Erythroblast (primary cell): ENCODE measurements at regions not wholly inside any gene's neighbourhood (a gene's known extent, or its start where the extent isn't known, plus 50 kb on each side); places are given as distances from the start of the nearest gene placed in this dataset.

Source experiments
- DNase-seq, 2 experiments: peaks; one replicate each; lab custom pipeline; 2025; lab: John Stamatoyannopoulos, UW
- GATA1 ChIP-seq: IDR thresholded peaks from 2 replicates; pipeline ENCODE4 v1.6.1; 2011; ENCODE audit warnings: low read depth, mild to moderate bottlenecking, control low read depth, low read length, moderate library complexity
- POLR2A ChIP-seq: IDR thresholded peaks from 2 replicates; pipeline ENCODE4 v1.6.1; 2011; ENCODE audit warnings: mild to moderate bottlenecking, low read length

- no peak for DNase-seq
- TF ChIP-seq POLR2A = no peak
- no peak for TF ChIP-seq GATA1
Measured at GRCh38 chr2:234329202-234329960, 167.5 kb downstream of the ARL4C start.

- DNase-seq = no peak
- TF ChIP-seq POLR2A (no peak), GATA1 (no peak)
Measured at GRCh38 chr2:234328444-234328990, 168.4 kb downstream of the ARL4C start.

DNA sequence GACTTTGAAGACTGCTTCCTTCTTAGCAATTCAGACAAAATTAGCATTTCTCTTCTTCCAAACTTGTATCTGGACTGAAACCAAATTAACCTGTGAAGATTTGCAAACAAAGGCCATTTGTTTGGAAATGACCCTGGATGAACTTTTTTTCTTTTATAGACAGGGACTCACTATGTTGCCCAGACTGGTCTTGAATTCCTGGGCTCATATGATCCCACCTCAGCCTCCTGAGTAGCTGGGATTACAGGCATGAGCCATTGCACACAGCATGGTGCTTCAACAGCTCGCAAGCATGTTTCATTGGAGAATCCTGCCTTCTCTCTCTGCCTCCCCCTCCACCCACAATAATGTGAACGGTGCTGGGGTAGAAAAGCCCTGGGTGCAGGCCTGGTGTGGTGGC, 170.2 kb downstream of the ARL4C start:
- DNase-seq = no peak
- TF ChIP-seq POLR2A = no peak
- no peak for TF ChIP-seq GATA1

GRCh38 chr2:234324116-234324515, 172.8 kb downstream of the ARL4C start:
- DNase-seq = no peak
- TF ChIP-seq GATA1 (no peak), POLR2A (no peak)

DNA sequence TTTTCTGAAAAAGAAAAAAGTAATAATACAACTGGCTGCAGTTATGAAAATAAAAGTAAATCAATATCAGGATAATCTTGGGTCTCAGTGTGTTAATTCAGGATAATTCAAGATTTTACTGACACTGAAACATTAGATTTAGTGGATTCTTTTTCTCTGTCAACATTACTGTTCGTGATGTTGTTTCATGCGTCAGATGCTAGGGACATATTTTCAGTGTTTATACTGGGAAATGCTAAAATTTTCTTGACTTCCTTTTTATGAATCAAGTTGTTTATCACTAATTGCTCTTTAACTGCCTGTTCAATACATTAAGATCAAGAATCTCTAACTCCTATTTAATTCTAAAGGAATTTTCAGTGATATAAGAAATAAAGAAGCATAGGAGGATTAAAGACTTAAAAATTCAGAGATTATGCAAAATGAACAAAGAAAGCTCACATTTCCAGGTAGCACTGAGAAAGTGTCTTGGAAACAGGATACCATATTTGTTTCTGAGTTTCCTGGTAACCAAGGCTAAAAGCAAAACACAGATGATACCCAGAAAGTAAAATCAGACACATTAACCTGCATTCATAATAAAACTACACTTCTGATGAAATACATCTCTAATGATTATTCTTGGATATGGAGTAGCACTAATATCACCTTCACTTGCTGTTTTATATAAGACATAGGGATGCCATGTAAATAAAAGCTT, 174.0 kb downstream of the ARL4C start:
- DNase-seq = no peak
- no peak for TF ChIP-seq POLR2A
- TF ChIP-seq GATA1 = no peak

DNA sequence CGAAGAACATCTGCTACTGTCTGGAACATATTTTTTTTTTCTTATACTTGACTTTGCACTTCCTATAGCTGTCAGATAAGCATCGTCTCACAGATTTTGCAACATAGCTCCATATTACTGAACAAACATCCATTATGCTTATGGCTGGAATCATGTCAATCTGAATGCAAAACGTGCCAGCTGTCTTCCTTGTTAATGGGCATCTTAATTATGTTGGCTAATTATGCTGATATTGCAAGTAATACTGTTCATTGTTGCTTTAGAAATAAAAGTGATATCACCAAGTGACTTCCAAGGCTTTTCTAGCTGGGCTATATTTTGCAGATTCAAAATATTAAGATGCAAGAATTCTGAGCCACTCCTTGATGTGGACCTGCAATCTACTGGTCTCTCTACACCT, 176.8 kb downstream of the ARL4C start:
- DNase-seq = no peak
- TF ChIP-seq GATA1 (no peak), POLR2A (no peak)

GRCh38 chr2:234318361-234318760, 178.5 kb downstream of the ARL4C start:
- no peak for DNase-seq
- TF ChIP-seq POLR2A (no peak), GATA1 (no peak)

GRCh38 chr2:234313558-234313957, 183.3 kb downstream of the ARL4C start:
- no peak for DNase-seq
- no peak for TF ChIP-seq GATA1
- TF ChIP-seq POLR2A = no peak

DNA sequence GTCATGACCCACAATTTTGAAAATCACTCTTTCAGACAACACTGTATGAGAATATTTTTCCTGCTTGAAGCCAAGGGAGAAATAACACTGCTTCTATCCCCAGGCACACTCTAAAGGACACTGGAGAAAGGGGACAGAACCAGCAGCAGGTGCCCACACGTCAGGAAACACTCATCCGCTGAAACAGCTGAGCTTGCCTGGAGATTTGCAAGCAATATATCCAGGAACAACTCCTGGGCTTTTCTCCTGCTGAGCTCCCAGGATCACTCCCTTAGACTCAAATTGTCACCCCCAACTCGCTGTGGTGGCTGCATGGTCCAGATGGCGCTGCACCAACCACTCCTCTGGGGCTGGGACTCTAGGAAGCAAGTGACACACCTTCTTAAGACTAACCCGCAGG, 186.7 kb downstream of the ARL4C start:
- TF ChIP-seq GATA1 (no peak), POLR2A (no peak)
- DNase-seq = no peak

GRCh38 chr2:234309431-234309830, 187.4 kb downstream of the ARL4C start:
- no peak for DNase-seq
- TF ChIP-seq GATA1 = no peak

DNA sequence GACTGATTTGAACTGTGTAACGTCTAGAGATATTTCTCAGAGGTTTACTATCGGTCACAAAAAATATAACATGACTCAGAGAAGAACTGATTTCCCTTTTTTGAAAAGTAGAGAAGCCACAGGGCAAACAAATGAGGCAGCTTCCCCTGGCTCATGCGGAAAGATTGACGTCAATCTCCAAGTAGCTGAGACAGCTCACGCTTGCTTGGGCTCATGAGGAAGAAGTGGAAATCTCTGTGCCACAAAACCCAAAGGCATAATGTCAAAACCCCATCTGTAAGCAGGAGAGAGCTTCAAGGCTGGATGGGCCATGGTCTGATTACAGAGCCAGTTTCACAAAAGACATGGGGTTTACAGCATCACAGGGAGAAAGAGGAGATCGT, 188.1 kb downstream of the ARL4C start:
- TF ChIP-seq POLR2A = no peak
- TF ChIP-seq GATA1 = no peak
- DNase-seq = no peak

GRCh38 chr2:234308073-234308812, 188.6 kb downstream of the ARL4C start:
- TF ChIP-seq GATA1 (no peak), POLR2A (no peak)
- no peak for DNase-seq

GRCh38 chr2:234307322-234307961, 189.4 kb downstream of the ARL4C start:
- DNase-seq = no peak
- TF ChIP-seq POLR2A (no peak), GATA1 (no peak)
